Stimulated activated CD8-positive, alpha-beta memory T cell treated with anti-CD3 and anti-CD28 coated beads, Interleukin-7, amount 100 ng/mL, for 1 hour (primary cell): ENCODE measurements at regions not wholly inside any gene's neighbourhood (a gene's known extent, or its start where the extent isn't known, plus 50 kb on each side); places are given as distances from the start of the nearest gene placed in this dataset.
"Not testable (repeated sequence)": the region's sequence is repeated elsewhere in the genome, so short reads cannot be mapped to it uniquely, and the experiment has no call there.

ENCODE experiments used
- DNase-seq, 2 donors: peaks; one replicate each; pipeline ENCODE4 v3.0.0-alpha.2; 2020; ENCODE audit warnings: low read depth in 2 of 2

GRCh38 chr7:106523482-106523881, 137.5 kb downstream of the CCDC71L start:
- DNase-seq = no peak

DNA sequence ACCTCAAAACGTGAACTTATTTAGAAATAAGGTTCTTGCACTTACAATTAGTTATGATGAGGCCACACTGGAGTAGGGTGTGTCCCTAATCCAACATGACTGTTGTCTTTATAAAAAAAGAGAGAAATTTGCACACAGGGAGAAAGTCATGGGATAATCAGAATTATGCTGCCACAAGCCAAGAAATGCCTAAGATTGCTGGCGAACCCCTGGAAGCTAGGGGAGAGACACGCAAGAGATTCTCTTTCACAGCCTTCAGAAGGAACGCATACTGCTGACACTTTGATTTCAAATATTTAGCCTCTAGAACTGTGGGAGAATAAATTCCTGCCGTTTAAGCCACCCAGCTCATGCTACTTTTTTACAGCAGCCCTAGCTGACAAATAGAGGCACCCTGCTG, 138.3 kb downstream of the CCDC71L start:
- no peak for DNase-seq

- no peak for DNase-seq
Measured at GRCh38 chr7:106521541-106521940, 139.4 kb downstream of the CCDC71L start.

DNA sequence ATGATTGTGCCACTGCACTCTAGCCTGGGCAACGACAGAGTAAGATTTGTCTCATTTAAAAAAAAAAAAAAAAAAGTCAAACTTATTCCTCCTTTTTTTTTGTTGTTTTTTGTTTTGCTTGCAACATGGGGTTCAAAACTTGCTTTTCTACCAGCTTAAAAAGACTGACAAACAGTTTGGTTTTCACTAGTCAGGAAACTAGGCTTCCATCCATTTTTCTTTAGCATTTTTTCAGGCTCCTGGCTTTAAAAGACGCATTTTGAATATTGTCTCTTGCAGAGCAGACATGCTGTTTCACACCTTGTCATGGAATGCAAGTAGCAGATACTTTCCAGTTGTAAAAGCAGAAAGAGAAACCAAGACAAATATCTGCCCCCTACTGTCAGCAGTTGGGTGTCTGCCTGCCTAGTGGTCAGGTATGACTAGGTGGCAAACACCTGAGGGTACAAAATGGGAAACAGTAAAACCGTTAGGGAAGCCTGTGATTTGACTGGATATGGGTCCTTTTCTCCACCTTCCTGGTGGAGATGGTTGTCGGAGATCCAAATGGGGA, 139.9 kb downstream of the CCDC71L start:
- no peak for DNase-seq

DNA sequence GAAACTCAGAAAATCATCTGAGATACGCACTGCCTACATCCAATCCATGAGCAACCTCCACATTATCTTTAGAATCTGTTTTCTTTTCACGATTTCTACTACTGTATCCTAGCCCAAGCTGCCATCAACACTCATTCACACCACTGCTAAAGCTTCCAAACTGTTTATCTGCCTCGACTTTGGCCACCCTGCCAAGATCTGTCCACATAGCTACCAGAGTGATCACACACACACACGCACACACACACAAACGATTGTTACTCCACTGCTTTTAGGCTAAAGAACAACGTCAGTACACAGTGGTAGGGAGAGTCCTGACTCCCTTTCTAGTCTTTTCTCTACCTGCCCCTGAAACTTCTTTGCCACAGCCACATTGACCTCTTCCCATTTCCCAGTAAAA, 142.0 kb downstream of the CCDC71L start:
- DNase-seq = no peak

GRCh38 chr7:106518239-106518638, 142.7 kb downstream of the CCDC71L start:
- no peak for DNase-seq

DNA sequence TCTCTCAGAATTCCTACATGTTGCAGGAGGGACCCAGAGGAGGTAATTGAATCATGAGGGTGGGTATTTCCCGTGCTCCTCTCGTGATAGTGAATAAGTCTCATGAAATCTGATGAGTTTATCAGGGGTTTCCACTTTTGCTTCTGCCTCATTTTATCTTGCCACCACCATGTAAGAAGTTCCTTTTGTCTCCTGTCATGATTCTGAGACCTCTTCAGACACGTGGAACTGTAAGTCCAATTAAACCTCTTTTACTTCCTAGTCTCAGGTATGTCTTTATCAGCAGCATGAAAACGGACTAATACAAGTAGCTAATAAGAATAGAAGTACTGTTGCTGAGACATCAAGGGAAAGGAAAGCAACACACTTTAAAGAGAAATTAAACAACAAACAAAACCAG, 143.4 kb downstream of the CCDC71L start:
- DNase-seq = no peak

DNA sequence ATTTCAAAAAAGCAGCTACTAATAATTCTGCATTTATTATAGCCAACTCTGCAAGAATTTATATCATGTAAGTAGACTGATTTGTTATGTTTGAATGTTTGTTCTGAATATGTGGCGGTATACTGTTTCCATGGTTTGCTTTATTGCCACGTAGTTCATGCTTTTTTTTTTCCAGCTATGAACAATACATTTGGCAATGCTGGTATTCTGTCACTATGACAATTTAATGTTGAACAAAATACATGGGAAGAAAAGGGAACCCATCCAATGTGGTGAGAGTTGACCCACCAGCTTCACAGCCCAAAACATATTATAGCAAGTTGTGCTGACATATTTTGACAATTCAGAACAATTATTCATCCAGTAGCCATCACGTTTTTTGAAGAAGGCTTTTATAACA, 145.6 kb downstream of the CCDC71L start:
- DNase-seq = no peak

DNA sequence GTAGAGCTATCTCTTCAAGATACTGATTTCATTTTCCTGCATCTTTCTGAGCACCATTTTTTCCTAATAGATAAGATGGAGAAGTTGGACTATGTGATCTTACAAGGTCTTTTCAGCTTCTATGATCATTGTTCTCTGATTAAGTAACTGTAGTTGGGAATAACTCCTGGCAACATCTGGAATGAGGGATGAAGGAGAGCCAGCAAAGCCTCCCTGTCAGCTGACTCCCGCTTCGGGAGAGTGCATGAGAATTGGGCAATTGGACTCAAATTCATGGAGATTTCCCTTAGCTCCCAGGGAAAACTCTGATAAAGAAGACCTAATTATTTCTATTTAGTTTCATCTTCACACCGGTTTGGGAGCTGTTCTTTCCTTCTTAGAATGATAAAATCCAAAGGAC, 146.1 kb downstream of the CCDC71L start:
- DNase-seq = no peak

DNA sequence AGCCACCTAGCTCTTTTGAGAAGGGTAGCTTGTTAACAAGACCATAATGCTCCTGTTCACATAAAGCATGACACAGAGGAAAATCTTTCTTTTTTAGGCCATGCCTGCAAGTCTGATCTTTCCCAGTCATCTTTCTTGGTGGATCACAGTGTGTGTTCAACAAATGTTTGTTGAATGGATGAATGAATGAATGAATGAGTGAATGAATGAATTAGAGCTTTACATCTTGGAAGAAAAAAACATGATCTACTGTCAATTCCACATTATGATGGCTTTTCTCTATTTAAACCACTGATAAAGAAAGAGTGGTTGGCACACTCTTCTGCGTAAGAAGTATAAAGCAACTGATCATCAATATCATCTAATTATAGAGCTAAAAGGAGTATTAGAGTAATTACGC, 148.7 kb downstream of the CCDC71L start:
- no peak for DNase-seq

DNA sequence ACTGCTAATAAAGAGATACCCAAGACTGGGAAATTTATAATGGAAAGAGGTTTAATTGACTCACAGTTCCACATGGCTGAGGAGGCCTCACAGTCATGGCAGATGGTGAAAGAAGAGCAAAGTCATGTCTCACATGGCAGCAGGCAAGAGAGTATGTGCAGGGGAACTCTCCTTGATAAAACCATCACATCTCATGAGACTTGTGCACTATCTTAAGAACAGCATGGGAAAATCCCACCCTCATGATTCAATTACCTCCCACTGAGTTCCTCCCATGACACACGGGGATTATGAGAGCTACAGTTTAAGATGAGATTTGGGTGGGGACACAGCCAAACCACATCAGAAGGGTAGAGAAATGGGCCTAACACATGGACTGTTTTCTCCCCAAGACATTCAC, 156.3 kb downstream of the CCDC71L start:
- DNase-seq = no peak

DNA sequence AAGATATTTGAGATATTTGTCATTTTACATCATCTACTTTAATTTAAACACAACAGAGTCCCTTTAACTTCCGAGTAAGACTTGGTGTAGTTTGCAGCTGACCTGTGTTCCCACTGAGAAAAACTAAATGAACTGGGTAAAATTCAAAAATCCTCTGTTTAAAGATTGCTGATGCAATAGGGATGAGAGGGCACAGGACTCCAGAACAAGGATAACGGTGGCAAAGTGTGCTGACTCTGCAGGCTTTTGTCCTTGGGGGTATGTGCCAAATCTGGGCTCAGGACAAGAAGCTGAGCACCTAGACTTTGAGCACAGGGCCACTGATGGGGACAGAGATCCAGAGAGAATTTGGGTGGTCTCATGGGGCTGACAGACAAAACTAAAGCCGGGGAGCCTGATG, 156.8 kb downstream of the CCDC71L start:
- DNase-seq = no peak

GRCh38 chr7:106503626-106504025, 157.3 kb downstream of the CCDC71L start:
- DNase-seq = no peak

DNA sequence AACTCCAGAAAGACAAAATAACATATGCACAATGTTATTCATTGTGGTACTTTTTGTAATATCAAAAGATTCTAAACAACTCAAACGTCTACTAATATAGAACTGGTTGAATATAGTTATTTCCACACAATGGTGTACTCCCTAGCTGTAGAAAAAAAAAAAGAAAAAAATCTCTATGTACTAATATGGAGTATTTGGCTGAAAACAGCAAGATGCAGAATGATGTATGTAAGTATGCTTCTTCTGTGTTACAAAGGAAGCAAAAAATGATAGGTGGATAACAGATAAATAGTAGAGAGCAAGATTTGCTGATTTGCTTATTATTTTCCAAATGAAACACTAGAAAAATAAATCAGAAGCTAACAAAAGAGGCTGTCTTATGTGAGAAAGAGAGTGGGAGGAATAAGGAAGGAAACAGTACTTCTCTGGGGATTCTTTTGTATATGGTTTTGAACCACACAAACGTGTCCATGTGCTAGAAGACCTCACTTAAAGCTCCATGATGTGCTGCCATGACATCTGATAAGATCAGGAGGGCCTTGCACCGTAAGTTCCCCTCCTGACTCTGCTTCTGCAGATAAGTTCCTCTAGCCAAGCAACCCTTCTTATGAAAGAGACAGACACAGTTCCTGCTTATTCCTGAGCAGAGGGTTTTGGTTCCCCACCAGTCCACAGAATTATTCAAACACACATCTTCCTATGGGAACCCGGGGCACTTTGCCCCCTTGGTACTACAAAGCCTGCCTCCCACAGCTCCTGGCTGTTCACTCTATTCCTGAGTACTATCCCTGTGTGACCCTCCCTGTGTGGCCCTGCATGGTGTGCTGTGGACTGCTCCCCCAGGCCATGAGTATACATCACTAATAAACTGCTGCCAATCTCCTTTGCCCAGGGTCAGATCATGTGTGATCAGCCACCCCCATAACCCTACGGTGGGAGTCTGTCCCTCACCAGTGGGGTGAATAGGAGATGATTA, 159.1 kb downstream of the CCDC71L start:
- no peak for DNase-seq

DNA sequence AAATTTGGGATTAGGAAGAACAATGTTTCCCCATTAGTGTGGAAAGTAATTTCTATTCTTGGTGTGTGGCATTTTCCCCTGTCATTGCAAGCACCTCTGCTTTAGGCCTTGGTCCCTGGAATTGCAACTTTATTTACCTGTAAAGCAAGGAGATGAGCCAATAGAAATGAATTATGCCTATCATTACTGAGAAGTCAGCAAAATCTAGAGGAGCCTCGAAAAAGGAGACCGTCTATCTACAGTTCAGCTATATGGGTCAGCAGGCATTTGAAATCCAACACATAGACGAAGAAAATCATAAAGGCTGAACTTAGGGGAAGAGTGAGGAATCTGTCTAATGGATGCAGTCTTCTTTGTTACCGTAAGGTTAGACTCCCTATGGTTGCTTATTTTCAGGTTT, 161.1 kb downstream of the CCDC71L start:
- no peak for DNase-seq

GRCh38 chr7:106498005-106498404, 163.0 kb downstream of the CCDC71L start:
- DNase-seq = not testable (repeated sequence)

DNA sequence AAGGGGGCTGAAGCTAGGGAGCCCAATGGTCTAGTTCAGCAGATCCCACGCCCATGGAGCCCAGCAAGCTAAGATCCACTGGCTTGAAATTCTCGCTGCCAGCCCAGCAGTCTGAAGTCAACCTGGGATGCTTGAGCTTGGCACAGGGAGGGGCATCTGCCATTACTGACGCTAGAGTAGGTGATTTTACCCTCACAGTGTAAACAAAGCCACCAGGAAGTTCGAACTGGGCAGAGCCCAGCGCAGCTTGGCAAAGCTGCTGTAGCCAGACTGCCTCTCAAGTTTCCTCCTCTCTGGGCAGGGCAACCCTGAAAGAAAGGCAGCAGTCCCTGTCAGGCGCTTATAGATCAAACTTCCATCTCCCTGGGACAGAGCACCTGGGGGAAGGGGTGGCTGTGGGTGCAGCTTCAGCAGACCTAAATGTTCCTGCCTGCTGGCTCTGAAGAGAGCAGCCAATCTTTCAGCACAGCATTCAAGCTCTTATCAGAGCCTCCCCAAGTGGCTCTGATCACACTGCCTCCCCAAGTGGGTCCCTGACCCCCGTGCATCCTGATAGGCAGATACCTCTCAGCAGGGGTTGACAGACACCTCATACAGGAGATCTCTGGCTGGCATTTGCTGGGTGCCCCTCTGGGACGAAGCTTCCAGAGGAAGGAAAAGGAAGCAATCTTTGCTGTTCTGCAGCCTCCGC, 167.8 kb downstream of the CCDC71L start:
- no peak for DNase-seq

DNA sequence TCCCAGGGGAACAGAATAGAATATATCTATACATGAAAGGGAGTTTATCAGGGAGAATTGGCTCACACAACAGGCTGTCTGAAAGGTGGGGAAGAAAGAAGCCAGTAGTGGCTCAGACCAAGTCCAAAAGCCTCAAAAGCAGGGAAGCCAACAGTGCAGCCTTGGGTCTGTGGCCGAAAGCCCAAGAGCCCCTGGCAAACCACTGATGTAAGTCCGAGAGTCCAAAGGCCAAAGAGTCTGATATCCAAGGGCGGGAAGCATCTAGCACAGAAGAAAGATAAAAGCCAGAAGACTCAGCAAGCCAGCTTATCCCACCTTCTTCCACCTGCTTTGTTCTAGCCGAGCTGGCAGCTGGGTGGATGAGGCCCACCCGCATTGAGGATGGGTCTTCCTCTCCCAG, 172.5 kb downstream of the CCDC71L start:
- no peak for DNase-seq

DNA sequence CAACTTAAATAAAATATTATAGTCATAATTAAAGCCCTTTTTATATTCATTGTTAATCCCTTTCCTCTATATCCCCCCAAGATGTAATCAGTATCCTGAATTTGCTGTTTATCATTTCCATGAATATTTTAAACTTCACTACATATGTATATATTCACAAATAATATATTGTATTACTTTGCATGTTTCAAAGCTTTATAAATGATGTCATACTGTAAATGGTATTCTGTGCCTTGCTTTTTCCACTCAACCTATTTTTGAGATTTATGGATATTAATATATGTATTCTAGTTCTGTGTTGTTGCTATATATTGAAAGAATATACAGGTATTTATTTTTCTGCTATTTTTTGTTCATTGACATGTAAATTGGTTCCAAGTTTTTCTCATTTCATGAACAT, 173.1 kb downstream of the CCDC71L start:
- no peak for DNase-seq

- no peak for DNase-seq
Measured at GRCh38 chr7:106486331-106486730, 174.6 kb downstream of the CCDC71L start.

DNA sequence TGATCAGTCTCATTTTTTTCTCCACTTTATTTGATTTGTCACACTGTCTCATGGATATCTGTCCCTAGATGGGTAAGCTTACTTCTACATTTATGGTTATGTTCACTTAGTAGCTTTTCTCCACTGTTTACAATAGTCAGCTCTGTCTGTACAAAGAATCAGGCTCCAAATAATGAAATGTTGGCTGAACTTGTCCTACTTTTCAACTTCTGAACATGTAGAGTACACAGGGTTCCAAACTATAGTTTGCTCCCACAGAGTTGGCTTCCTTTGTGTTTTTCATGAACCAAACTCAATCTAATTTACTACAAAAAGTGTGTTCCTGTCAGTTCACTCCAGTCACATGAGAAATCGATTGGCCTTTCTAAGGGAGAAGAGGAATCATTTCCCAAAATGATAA, 175.0 kb downstream of the CCDC71L start:
- no peak for DNase-seq

- no peak for DNase-seq
Measured at GRCh38 chr7:106485031-106485551, 175.9 kb downstream of the CCDC71L start.

- no peak for DNase-seq
Measured at GRCh38 chr7:106484562-106484961, 176.4 kb downstream of the CCDC71L start.
